ENCODE measurements at regions not wholly inside any gene's neighbourhood (a gene's known extent, or its start where the extent isn't known, plus 50 kb on each side); places are given as distances from the start of the nearest gene placed in this dataset.

DNA sequence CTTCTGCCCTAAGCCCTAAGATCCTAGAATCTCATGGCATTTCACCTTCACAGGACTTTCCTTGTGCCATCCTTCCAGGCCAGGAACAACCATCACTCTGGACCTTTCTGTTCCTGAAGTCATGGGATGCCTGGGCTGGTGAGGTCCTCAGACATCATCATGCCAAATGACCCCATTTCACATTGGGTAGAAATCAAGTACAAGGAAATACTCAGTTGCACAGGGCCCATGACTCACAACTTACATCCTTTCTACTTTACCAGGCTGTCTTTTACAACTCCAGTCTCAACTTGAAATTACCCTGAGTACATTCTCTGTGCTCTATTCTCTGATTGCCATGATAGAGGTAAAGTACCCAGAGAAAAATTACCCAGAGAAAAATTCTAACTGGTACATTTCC lies 167.1 kb downstream of the PIK3R1 start:
- no peak overlapping the region for H3K27ac Mint-ChIP-seq (ENCODE audit: low read depth)
- no peaks in the 10 kb centered on the region for H3K36me3 Mint-ChIP-seq (ENCODE audit: insufficient read depth)
- no peak overlapping the region for H3K4me3 Mint-ChIP-seq
- no peaks in the 10 kb centered on the region for H3K9me3 Mint-ChIP-seq
- H3K4me1 Mint-ChIP-seq, result peaks cover 26% of the 10 kb centered on the region
- DNase-seq (ENCODE audit: low spot score in 2 of 2), result no peak
- no peak for ATAC-seq (replicated peaks; ENCODE audit: extremely low read depth, poor library complexity, severe bottlenecking)
- H3K27me3 Mint-ChIP-seq, result no peaks in the 10 kb centered on the region

GRCh38 chr5:68383888-68384310 lies 168.3 kb downstream of the PIK3R1 start:
- DNase-seq (ENCODE audit: low spot score in 2 of 2) (no peak), ATAC-seq (replicated peaks; ENCODE audit: extremely low read depth, poor library complexity, severe bottlenecking) (no peak)
- no peaks in the 10 kb centered on the region for H3K9me3 Mint-ChIP-seq
- H3K36me3 Mint-ChIP-seq (ENCODE audit: insufficient read depth), result no peaks in the 10 kb centered on the region
- no peak overlapping the region for H3K4me3 Mint-ChIP-seq
- peaks cover 17% of the 10 kb centered on the region for H3K4me1 Mint-ChIP-seq
- H3K27ac Mint-ChIP-seq (ENCODE audit: low read depth), result no peak overlapping the region
- H3K27me3 Mint-ChIP-seq, result no peaks in the 10 kb centered on the region

DNA sequence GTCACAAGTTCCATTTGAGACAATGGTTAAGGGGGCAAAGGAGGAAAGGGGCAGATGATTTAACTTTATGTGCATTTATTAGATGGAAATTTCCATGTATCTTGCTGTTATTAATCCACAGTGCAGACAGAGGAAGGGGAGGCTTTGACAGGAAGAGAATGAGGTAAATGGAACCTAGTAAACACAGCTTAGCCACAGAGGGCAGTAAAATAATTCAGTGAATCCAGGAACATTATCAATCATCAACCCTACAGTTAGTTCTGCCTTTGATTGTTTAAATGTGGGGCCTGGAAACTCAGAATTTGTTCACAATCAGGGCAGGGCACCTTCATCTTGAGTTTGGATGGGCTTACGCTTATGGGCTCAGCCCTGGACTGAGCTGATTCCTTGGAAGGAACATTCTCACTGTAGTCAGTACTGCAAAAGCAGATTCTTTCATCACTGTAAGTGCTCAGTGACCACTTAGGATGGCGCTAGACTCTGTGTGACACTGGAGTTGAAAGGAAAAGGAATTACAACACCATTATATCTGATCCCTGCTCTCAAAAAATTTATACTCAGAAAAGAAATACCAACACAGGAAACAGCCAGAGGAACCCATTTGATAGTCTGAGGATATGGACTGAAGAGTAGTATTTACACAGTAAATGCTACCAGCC lies 169.5 kb downstream of the PIK3R1 start:
- DNase-seq (ENCODE audit: low spot score in 2 of 2) (no peak), ATAC-seq (replicated peaks; ENCODE audit: extremely low read depth, poor library complexity, severe bottlenecking) (no peak)
- Mint-ChIP-seq H3K27me3 (no peaks in the 10 kb centered on the region), H3K9me3 (no peaks in the 10 kb centered on the region), H3K27ac (ENCODE audit: low read depth) (no peak overlapping the region), H3K36me3 (ENCODE audit: insufficient read depth) (no peaks in the 10 kb centered on the region), H3K4me1 (peaks cover 17% of the 10 kb centered on the region), H3K4me3 (no peak overlapping the region)

DNA sequence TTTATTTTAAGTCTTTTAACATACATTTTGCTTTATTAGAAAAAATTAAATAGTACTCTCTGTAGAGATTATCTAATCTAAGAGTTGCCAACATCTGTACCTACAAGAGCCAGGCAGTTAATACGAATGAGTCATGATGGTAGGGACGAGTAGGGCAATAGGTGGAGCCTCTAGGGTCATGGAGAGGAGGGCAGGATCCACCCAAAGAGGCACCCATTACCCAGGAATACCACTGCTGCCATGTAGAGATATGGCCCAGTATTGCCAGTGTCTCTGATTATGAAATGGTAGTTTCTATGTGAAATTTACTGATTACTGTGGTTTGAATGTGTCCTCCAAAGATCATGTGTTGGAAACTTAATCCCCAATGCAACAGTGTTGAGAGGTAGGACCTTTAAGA lies 170.4 kb downstream of the PIK3R1 start:
- Mint-ChIP-seq H3K9me3 (no peaks in the 10 kb centered on the region), H3K4me3 (no peak overlapping the region), H3K36me3 (ENCODE audit: insufficient read depth) (no peaks in the 10 kb centered on the region), H3K27me3 (no peaks in the 10 kb centered on the region), H3K4me1 (peaks cover 11% of the 10 kb centered on the region), H3K27ac (ENCODE audit: low read depth) (no peak overlapping the region)
- ATAC-seq (replicated peaks; ENCODE audit: extremely low read depth, poor library complexity, severe bottlenecking), result no peak
- DNase-seq (ENCODE audit: low spot score in 2 of 2), result no peak

GRCh38 chr5:68387074-68387796 lies 171.7 kb downstream of the PIK3R1 start:
- Mint-ChIP-seq H3K36me3 (ENCODE audit: insufficient read depth) (no peaks in the 10 kb centered on the region), H3K4me3 (no peak overlapping the region), H3K9me3 (no peaks in the 10 kb centered on the region), H3K4me1 (peaks cover 5% of the 10 kb centered on the region), H3K27ac (ENCODE audit: low read depth) (no peak overlapping the region), H3K27me3 (no peaks in the 10 kb centered on the region)
- ATAC-seq (replicated peaks; ENCODE audit: extremely low read depth, poor library complexity, severe bottlenecking) (no peak), DNase-seq (ENCODE audit: low spot score in 2 of 2) (no peak)

DNA sequence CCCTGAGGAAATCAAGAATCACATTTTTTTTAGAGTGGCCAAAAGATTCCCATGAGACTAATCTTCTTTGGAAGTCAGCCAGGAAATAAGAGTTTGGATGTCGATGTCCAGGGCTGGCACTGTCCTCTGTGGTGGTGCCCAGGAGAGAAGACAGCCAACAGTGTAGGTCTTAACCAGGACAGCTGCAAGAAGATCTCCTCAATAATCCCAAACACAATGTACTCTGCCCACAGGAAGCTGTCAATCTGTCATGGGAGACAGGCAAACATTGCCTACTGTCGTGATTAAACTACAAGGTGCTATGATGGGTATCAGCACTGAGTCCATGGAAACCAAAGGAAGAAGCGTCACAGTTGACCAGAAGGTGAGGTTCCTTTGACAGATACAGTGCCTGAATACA lies 174.1 kb downstream of the PIK3R1 start:
- Mint-ChIP-seq H3K36me3 (ENCODE audit: insufficient read depth) (no peaks in the 10 kb centered on the region), H3K4me3 (no peak overlapping the region), H3K9me3 (no peaks in the 10 kb centered on the region), H3K27me3 (no peaks in the 10 kb centered on the region), H3K4me1 (peaks cover 4% of the 10 kb centered on the region), H3K27ac (ENCODE audit: low read depth) (no peak overlapping the region)
- DNase-seq (ENCODE audit: low spot score in 2 of 2) (no peak), ATAC-seq (replicated peaks; ENCODE audit: extremely low read depth, poor library complexity, severe bottlenecking) (no peak)

DNA sequence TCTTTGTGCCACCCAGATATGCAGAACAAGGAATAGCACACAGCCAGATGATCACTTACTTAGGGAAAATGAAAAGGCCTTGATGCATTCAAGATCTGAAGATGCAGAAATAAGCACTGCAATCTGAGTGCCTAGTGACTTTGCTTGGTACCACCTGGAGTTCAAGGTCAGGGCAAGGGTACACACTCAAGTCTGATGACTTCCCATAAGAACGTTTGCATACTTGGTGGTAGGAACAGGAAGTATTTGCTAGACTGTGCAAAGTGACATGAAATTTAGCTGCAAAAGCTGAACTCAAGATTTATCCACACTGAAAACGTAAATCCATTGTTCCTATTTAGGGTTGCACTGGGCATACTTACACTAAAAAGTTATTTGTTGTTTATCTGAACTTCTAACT lies 177.1 kb downstream of the PIK3R1 start:
- Mint-ChIP-seq H3K4me3 (no peak overlapping the region), H3K36me3 (ENCODE audit: insufficient read depth) (no peaks in the 10 kb centered on the region), H3K4me1 (no peaks in the 10 kb centered on the region), H3K9me3 (no peaks in the 10 kb centered on the region), H3K27me3 (no peaks in the 10 kb centered on the region), H3K27ac (ENCODE audit: low read depth) (no peak overlapping the region)
- DNase-seq (ENCODE audit: low spot score in 2 of 2) (no peak), ATAC-seq (replicated peaks; ENCODE audit: extremely low read depth, poor library complexity, severe bottlenecking) (no peak)

DNA sequence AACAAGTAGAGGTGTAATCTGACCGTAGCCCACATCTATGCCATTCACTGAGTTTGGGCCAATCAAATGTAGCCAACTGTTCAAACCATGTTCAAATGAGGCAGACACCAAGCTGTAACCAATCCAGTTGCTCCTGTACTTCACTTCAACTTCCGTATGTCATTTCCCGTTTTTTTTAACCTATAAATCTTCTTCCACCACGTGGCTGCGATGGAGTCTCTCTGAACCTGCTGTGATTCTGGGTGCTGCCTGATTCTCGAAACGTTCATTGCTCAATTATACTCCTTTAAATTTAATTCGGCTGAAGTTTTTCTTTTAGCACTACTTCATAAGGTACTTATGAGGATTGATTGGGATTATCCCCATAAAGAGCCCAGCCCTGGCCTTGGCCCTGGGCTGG lies 179.7 kb downstream of the PIK3R1 start:
- H3K4me1 Mint-ChIP-seq, result no peaks in the 10 kb centered on the region
- H3K27me3 Mint-ChIP-seq, result no peaks in the 10 kb centered on the region
- ATAC-seq (replicated peaks; ENCODE audit: extremely low read depth, poor library complexity, severe bottlenecking) (no peak), DNase-seq (ENCODE audit: low spot score in 2 of 2) (no peak)
- H3K36me3 Mint-ChIP-seq (ENCODE audit: insufficient read depth), result no peaks in the 10 kb centered on the region
- H3K4me3 Mint-ChIP-seq, result no peak overlapping the region
- H3K9me3 Mint-ChIP-seq, result no peaks in the 10 kb centered on the region
- H3K27ac Mint-ChIP-seq (ENCODE audit: low read depth), result no peak overlapping the region

DNA sequence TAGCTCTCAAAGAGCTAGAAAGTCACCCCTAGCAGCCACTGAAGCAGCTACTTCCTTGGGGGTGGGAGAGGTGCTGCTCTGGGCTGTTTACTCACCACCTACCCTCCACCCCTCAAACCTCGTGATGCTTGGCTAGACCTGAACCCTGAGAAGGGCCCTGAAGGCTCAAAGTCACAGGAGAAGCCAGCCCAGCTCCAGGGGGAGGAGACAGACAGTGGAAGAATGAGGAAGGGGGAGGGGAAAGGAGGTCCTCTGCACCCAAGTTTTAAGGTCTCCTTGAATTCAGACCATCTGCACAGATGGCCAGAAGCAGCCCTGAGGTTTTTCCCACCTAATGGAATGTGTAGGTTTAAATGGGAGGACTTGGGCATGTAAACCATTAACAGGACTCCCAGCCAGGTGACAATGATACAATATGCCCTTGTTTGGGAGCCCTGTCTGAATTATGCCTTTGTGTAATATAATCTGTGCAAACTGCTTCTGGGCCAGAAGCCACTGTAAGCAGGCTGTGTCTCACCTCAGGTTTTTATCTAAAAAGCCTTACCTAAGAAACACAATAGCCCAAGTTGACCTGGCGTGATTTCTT lies 180.5 kb downstream of the PIK3R1 start:
- H3K9me3 Mint-ChIP-seq, result no peaks in the 10 kb centered on the region
- H3K36me3 Mint-ChIP-seq (ENCODE audit: insufficient read depth), result no peaks in the 10 kb centered on the region

GRCh38 chr5:68396722-68397121 lies 181.2 kb downstream of the PIK3R1 start:
- DNase-seq (ENCODE audit: low spot score in 2 of 2), result no peak
- H3K4me1 Mint-ChIP-seq, result no peaks in the 10 kb centered on the region
- H3K27me3 Mint-ChIP-seq, result no peaks in the 10 kb centered on the region
- no peak overlapping the region for H3K27ac Mint-ChIP-seq (ENCODE audit: low read depth)
- ATAC-seq (replicated peaks; ENCODE audit: extremely low read depth, poor library complexity, severe bottlenecking), result no peak
- no peaks in the 10 kb centered on the region for H3K9me3 Mint-ChIP-seq
- no peak overlapping the region for H3K4me3 Mint-ChIP-seq
- H3K36me3 Mint-ChIP-seq (ENCODE audit: insufficient read depth), result no peaks in the 10 kb centered on the region

More for the DNA sequence above, 180.5 kb downstream of the PIK3R1 start:
- H3K27me3 Mint-ChIP-seq, result no peaks in the 10 kb centered on the region
- no peaks in the 10 kb centered on the region for H3K4me1 Mint-ChIP-seq
- DNase-seq (ENCODE audit: low spot score in 2 of 2) (no peak), ATAC-seq (replicated peaks; ENCODE audit: extremely low read depth, poor library complexity, severe bottlenecking) (no peak)
- no peak overlapping the region for H3K27ac Mint-ChIP-seq (ENCODE audit: low read depth)
- no peak overlapping the region for H3K4me3 Mint-ChIP-seq

- no peaks in the 10 kb centered on the region for H3K9me3 Mint-ChIP-seq
- H3K4me3 Mint-ChIP-seq, result no peak overlapping the region
- no peak for ATAC-seq (replicated peaks; ENCODE audit: extremely low read depth, poor library complexity, severe bottlenecking)
- no peak overlapping the region for H3K27ac Mint-ChIP-seq (ENCODE audit: low read depth)
- no peaks in the 10 kb centered on the region for H3K27me3 Mint-ChIP-seq
- H3K4me1 Mint-ChIP-seq, result no peaks in the 10 kb centered on the region
- no peak for DNase-seq (ENCODE audit: low spot score in 2 of 2)
- no peaks in the 10 kb centered on the region for H3K36me3 Mint-ChIP-seq (ENCODE audit: insufficient read depth)
These were observed 182.7 kb downstream of the PIK3R1 start for GRCh38 chr5:68398146-68398812.

DNA sequence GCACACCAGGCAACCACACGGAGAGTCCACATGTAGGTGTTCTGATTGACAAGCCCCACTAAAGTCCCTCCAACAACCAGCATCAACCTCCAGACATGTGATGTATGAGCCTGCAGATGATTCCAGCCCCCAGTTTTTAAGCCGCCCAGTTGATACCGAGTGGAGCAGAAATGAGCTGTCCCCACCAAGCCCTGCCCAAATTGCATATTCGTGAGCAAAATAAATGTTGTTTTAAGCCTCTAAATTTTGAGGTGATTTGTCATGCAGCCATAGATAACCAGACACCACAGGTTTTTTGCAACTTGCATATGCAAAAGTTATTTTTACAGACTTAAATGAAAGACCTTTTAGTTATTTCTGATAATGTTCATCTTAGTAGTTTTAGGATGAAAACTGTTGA lies 187.7 kb downstream of the PIK3R1 start:
- H3K4me1 Mint-ChIP-seq, result peaks cover 30% of the 10 kb centered on the region
- H3K4me3 Mint-ChIP-seq, result no peak overlapping the region
- H3K27me3 Mint-ChIP-seq, result no peaks in the 10 kb centered on the region
- no peaks in the 10 kb centered on the region for H3K9me3 Mint-ChIP-seq
- ATAC-seq (replicated peaks; ENCODE audit: extremely low read depth, poor library complexity, severe bottlenecking) (no peak), DNase-seq (ENCODE audit: low spot score in 2 of 2) (no peak)
- no peak overlapping the region for H3K27ac Mint-ChIP-seq (ENCODE audit: low read depth)
- no peaks in the 10 kb centered on the region for H3K36me3 Mint-ChIP-seq (ENCODE audit: insufficient read depth)

DNA sequence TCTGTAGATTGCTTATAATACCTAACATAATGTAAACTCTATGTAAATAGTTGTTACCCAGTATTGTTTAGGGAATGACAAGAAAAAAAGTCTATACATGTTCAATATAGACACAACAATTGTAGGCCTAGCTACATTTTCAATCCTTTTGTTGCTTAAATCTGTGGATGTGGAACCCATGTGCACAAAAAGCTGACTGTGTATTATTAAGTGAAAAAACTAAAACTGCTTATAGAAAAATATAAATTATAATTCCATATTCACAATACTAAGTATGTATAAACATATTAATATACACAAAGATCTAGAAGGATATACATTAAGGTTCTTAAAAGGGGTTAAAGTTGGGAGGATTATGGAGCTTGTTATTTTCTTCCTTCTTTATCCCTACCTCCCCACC lies 188.7 kb downstream of the PIK3R1 start:
- Mint-ChIP-seq H3K36me3 (ENCODE audit: insufficient read depth) (no peaks in the 10 kb centered on the region), H3K4me1 (peaks cover 30% of the 10 kb centered on the region), H3K27ac (ENCODE audit: low read depth) (no peak overlapping the region)

More for the DNA sequence above, 188.7 kb downstream of the PIK3R1 start:
- Mint-ChIP-seq H3K9me3 (no peaks in the 10 kb centered on the region), H3K4me3 (no peak overlapping the region), H3K27me3 (no peaks in the 10 kb centered on the region)
- ATAC-seq (replicated peaks; ENCODE audit: extremely low read depth, poor library complexity, severe bottlenecking) (no peak), DNase-seq (ENCODE audit: low spot score in 2 of 2) (no peak)
